Loucy (cell line): ENCODE measurements at regions not wholly inside any gene's neighbourhood (a gene's known extent, or its start where the extent isn't known, plus 50 kb on each side); places are given as distances from the start of the nearest gene placed in this dataset.

Experiments used
- H2AFZ ChIP-seq: fragments of 200-600 bp; sonication (generic); 2 replicates; pipeline ENCODE4 v1.6.0; 2016; ENCODE audit warnings: antibody characterized with exemption, mild to moderate bottlenecking, low read length, moderate library complexity
- H3F3A ChIP-seq: fragments of 200-600 bp; 2 replicates; pipeline ENCODE4 v1.6.0; 2016; ENCODE audit warnings: antibody characterized with exemption, low read depth, mild to moderate bottlenecking
- H3K27me3 ChIP-seq: fragments of 200-600 bp; sonication (generic); 2 replicates; pipeline ENCODE4 v1.6.1; 2014; ENCODE audit warnings: low read length, mild to moderate bottlenecking; ENCODE audit not compliant: insufficient read depth, poor library complexity, severe bottlenecking
- H3K36me3 ChIP-seq: fragments of 200-600 bp; sonication (generic); 2 replicates; pipeline ENCODE4 v1.6.1; 2016; ENCODE audit warnings: low read length; ENCODE audit not compliant: insufficient read depth
- H3K4me1 ChIP-seq: fragments of 200-600 bp; sonication (generic); 2 replicates; pipeline ENCODE4 v1.5.1; 2014; ENCODE audit warnings: low read length, mild to moderate bottlenecking; ENCODE audit not compliant: insufficient read depth, poor library complexity, severe bottlenecking
- H3K4me2 ChIP-seq: fragments of 200-600 bp; sonication (generic); 2 replicates; pipeline ENCODE4 v1.6.0; 2014; ENCODE audit warnings: antibody characterized with exemption, low read length, low read depth, mild to moderate bottlenecking; ENCODE audit not compliant: poor library complexity, severe bottlenecking
- H3K4me3 ChIP-seq: fragments of 200-600 bp; sonication (generic); 2 replicates; pipeline ENCODE4 v1.5.1; 2014; ENCODE audit warnings: low read length, mild to moderate bottlenecking, mixed read lengths; ENCODE audit not compliant: poor library complexity, severe bottlenecking
- H3K79me2 ChIP-seq: fragments of 200-600 bp; sonication (generic); 2 replicates; pipeline ENCODE4 v1.6.1; 2014; ENCODE audit warnings: low read length; ENCODE audit not compliant: insufficient read depth
- H3K9ac ChIP-seq: fragments of 200-600 bp; sonication (generic); 2 replicates; pipeline ENCODE4 v1.6.0; 2014; ENCODE audit warnings: mild to moderate bottlenecking, low read depth, low read length, moderate library complexity; ENCODE audit not compliant: poor library complexity, severe bottlenecking
- H3K9me2 ChIP-seq: fragments of 200-600 bp; sonication (generic); replicated peaks from 2 replicates; pipeline ENCODE4 v1.6.1; 2016; ENCODE audit warnings: low read depth, low read length, mixed read lengths
- H3K9me3 ChIP-seq: fragments of 200-600 bp; sonication (generic); 2 replicates; pipeline ENCODE4 v1.6.1; 2014; ENCODE audit warnings: mild to moderate bottlenecking, antibody characterized with exemption, low read length, low read depth; ENCODE audit not compliant: insufficient read depth
- H4K20me1 ChIP-seq: fragments of 200-600 bp; sonication (generic); 2 replicates; pipeline ENCODE4 v1.6.0; 2014; ENCODE audit warnings: antibody characterized with exemption, low read length, mild to moderate bottlenecking; ENCODE audit not compliant: insufficient read depth, poor library complexity, severe bottlenecking
- CTCF ChIP-seq: fragments of 200-600 bp; sonication (generic); conservative IDR thresholded peaks from 2 replicates; pipeline ENCODE4 v1.5.1; 2014; ENCODE audit warnings: mild to moderate bottlenecking, antibody characterized with exemption, low read length
- EZH2phosphoT487 ChIP-seq: fragments of 200-600 bp; IDR thresholded peaks from 2 replicates; pipeline ENCODE4 v1.6.1; 2018; ENCODE audit warnings: antibody characterized with exemption, mild to moderate bottlenecking, moderate library complexity, borderline replicate concordance

- Histone ChIP-seq H3K9ac (no peak overlapping the region), H3F3A (peaks cover 3% of the 10 kb centered on the region; the same call in 1 of the 2 replicates), H3K9me3 (no peaks in the 10 kb centered on the region), H2AFZ (no peak overlapping the region; the same call in 1 of the 2 replicates), H3K27me3 (no peaks in the 10 kb centered on the region), H3K4me3 (no peak overlapping the region), H4K20me1 (no peaks in the 10 kb centered on the region), H3K4me1 (peaks cover 56% of the 10 kb centered on the region), H3K4me2 (no peak overlapping the region), H3K36me3 (no peaks in the 10 kb centered on the region), H3K9me2 (no peaks in the 10 kb centered on the region), H3K79me2 (no peaks in the 10 kb centered on the region)
- TF ChIP-seq CTCF (no peak), EZH2phosphoT487 (no peak)
These were observed 82.2 kb upstream of the ITGA4 start for GRCh38 chr2:181374781-181375675.

GRCh38 chr2:181376442-181376841 is 80.7 kb upstream of the ITGA4 start:
- Histone ChIP-seq H3K9me3 (no peaks in the 10 kb centered on the region), H3K4me2 (peak overlapping the region; percentile 9), H4K20me1 (no peaks in the 10 kb centered on the region), H3K36me3 (no peaks in the 10 kb centered on the region), H3K9me2 (no peaks in the 10 kb centered on the region), H3K9ac (no peak overlapping the region), H3F3A (peaks cover under 1% of the 10 kb centered on the region; the same call in 1 of the 2 replicates), H3K4me1 (peaks cover 50% of the 10 kb centered on the region), H2AFZ (no peak overlapping the region), H3K27me3 (no peaks in the 10 kb centered on the region), H3K4me3 (no peak overlapping the region), H3K79me2 (no peaks in the 10 kb centered on the region)
- TF ChIP-seq EZH2phosphoT487 (no peak), CTCF (no peak)

GRCh38 chr2:181376999-181377398 is 80.2 kb upstream of the ITGA4 start:
- no peak for TF ChIP-seq CTCF
- no peak for TF ChIP-seq EZH2phosphoT487
- no peaks in the 10 kb centered on the region for H3K9me3 ChIP-seq
- no peaks in the 10 kb centered on the region for H3K79me2 ChIP-seq
- H2AFZ ChIP-seq = no peak overlapping the region
- H3K9ac ChIP-seq = no peak overlapping the region
- no peaks in the 10 kb centered on the region for H3K36me3 ChIP-seq
- H4K20me1 ChIP-seq = no peaks in the 10 kb centered on the region
- H3K4me1 ChIP-seq = peaks cover 44% of the 10 kb centered on the region
- H3K4me2 ChIP-seq = no peak overlapping the region
- H3K4me3 ChIP-seq = no peak overlapping the region
- no peaks in the 10 kb centered on the region for H3F3A ChIP-seq
- no peaks in the 10 kb centered on the region for H3K9me2 ChIP-seq
- no peaks in the 10 kb centered on the region for H3K27me3 ChIP-seq
